ENCODE measurements at regions not wholly inside any gene's neighbourhood (a gene's known extent, or its start where the extent isn't known, plus 50 kb on each side); places are given as distances from the start of the nearest gene placed in this dataset.

DNA sequence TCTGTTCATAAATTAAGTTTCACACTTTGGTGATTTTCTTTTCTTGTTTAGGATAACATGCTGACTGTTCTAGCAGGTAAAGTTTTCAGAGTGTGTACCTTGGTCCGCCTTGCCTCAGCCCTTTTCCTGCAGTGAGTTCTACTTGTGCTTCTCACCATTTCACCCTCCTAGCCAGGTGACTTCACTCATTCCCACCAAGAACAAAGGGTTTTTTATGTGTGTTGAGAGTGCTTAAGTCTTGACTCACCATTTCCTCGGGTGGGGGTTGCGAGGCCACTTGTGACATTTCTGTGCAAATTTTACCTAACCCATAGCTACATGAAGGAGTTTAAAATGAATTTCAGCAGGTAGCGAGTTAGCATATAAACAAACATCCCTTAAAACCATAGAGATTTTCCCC, 81.4 kb downstream of the C3orf38 start:
- TF ChIP-seq GATA3 (IDR thresholded peaks at IDR 0.05; ENCODE audit: borderline replicate concordance) (no peak), FOXS1 (CRISPR knock-in tag; IDR thresholded peaks at IDR 0.05) (no peak), JUN (IDR thresholded peaks at IDR 0.05) (no peak), EP300 (IDR thresholded peaks at IDR 0.05) (no peak), HOXB5 (CRISPR knock-in tag; IDR thresholded peaks at IDR 0.05) (no peak), NPAS2 (CRISPR knock-in tag; IDR thresholded peaks at IDR 0.05; ENCODE audit: borderline replicate concordance) (no peak), RAD21 (conservative IDR thresholded peaks at IDR 0.05 in 1 of 2, IDR thresholded peaks at IDR 0.05 in 1 of 2) (no peak), POLR2A (IDR thresholded peaks at IDR 0.05; ENCODE audit: low read length) (no peak), ZSCAN20 (CRISPR knock-in tag; IDR thresholded peaks at IDR 0.05) (no peak), RCOR1 (IDR thresholded peaks at IDR 0.05; ENCODE audit: low read depth, low read length) (no peak)
- TF ChIP-seq, protein P1, sequence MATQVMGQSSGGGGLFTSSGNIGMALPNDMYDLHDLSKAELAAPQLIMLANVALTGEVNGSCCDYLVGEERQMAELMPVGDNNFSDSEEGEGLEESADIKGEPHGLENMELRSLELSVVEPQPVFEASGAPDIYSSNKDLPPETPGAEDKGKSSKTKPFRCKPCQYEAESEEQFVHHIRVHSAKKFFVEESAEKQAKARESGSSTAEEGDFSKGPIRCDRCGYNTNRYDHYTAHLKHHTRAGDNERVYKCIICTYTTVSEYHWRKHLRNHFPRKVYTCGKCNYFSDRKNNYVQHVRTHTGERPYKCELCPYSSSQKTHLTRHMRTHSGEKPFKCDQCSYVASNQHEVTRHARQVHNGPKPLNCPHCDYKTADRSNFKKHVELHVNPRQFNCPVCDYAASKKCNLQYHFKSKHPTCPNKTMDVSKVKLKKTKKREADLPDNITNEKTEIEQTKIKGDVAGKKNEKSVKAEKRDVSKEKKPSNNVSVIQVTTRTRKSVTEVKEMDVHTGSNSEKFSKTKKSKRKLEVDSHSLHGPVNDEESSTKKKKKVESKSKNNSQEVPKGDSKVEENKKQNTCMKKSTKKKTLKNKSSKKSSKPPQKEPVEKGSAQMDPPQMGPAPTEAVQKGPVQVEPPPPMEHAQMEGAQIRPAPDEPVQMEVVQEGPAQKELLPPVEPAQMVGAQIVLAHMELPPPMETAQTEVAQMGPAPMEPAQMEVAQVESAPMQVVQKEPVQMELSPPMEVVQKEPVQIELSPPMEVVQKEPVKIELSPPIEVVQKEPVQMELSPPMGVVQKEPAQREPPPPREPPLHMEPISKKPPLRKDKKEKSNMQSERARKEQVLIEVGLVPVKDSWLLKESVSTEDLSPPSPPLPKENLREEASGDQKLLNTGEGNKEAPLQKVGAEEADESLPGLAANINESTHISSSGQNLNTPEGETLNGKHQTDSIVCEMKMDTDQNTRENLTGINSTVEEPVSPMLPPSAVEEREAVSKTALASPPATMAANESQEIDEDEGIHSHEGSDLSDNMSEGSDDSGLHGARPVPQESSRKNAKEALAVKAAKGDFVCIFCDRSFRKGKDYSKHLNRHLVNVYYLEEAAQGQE (IDR thresholded peaks at IDR 0.05) = no peak
- TF ChIP-seq, protein P2, sequence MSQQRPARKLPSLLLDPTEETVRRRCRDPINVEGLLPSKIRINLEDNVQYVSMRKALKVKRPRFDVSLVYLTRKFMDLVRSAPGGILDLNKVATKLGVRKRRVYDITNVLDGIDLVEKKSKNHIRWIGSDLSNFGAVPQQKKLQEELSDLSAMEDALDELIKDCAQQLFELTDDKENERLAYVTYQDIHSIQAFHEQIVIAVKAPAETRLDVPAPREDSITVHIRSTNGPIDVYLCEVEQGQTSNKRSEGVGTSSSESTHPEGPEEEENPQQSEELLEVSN (IDR thresholded peaks at IDR 0.05; ENCODE audit: borderline replicate concordance, low read depth) = no peak
- TF ChIP-seq, protein P3, sequence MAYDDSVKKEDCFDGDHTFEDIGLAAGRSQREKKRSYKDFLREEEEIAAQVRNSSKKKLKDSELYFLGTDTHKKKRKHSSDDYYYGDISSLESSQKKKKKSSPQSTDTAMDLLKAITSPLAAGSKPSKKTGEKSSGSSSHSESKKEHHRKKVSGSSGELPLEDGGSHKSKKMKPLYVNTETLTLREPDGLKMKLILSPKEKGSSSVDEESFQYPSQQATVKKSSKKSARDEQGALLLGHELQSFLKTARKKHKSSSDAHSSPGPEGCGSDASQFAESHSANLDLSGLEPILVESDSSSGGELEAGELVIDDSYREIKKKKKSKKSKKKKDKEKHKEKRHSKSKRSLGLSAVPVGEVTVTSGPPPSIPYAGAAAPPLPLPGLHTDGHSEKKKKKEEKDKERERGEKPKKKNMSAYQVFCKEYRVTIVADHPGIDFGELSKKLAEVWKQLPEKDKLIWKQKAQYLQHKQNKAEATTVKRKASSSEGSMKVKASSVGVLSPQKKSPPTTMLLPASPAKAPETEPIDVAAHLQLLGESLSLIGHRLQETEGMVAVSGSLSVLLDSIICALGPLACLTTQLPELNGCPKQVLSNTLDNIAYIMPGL (CRISPR knock-in tag; IDR thresholded peaks at IDR 0.05; ENCODE audit: borderline replicate concordance) = no peak
- TF ChIP-seq, protein P4, sequence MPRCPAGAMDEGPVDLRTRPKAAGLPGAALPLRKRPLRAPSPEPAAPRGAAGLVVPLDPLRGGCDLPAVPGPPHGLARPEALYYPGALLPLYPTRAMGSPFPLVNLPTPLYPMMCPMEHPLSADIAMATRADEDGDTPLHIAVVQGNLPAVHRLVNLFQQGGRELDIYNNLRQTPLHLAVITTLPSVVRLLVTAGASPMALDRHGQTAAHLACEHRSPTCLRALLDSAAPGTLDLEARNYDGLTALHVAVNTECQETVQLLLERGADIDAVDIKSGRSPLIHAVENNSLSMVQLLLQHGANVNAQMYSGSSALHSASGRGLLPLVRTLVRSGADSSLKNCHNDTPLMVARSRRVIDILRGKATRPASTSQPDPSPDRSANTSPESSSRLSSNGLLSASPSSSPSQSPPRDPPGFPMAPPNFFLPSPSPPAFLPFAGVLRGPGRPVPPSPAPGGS (IDR thresholded peaks at IDR 0.05) = no peak
- TF ChIP-seq, protein P5, sequence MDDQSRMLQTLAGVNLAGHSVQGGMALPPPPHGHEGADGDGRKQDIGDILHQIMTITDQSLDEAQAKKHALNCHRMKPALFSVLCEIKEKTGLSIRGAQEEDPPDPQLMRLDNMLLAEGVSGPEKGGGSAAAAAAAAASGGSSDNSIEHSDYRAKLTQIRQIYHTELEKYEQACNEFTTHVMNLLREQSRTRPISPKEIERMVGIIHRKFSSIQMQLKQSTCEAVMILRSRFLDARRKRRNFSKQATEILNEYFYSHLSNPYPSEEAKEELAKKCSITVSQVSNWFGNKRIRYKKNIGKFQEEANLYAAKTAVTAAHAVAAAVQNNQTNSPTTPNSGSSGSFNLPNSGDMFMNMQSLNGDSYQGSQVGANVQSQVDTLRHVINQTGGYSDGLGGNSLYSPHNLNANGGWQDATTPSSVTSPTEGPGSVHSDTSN (IDR thresholded peaks at IDR 0.05) = no peak
- TF ChIP-seq, protein P6, sequence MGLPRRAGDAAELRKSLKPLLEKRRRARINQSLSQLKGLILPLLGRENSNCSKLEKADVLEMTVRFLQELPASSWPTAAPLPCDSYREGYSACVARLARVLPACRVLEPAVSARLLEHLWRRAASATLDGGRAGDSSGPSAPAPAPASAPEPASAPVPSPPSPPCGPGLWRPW (IDR thresholded peaks at IDR 0.05) = no peak
- FAIRE-seq (no peak), ATAC-seq (no peak)

DNA sequence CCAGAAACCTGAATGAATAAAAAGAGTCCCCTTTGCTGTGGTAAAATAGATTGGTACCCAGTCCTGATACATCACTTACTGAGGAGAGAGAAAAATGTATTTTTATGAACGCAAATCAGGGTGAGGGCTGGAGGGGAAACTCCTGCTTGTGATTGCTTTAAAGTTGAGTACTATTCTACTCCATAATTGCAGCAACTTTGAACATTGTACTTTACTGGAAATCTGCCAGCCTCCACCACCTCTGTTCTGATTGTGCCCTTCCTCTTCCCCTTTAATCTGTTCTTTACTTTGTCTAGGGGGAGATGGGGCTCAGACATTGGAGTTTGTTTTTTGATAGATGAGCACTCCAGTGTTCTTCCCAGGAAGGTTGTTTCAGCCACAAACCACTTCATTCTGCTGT, 81.9 kb downstream of the C3orf38 start:
- no peak for DNase-seq (ENCODE audit: low read depth in 1 of 2, low spot score in 1 of 2)
- no peak for FAIRE-seq
- POLR2A ChIA-PET = no interaction called here

More for the DNA sequence above, 81.4 kb downstream of the C3orf38 start:
- no peak for DNase-seq (ENCODE audit: low read depth in 1 of 2, low spot score in 1 of 2)
- 33% methylated on average over 4 of the region's 4 CpGs for WGBS (ENCODE audit: missing lambda C conversion rate)
- no peak overlapping the region for H3K4me3 ChIP-seq
- no peaks in the 10 kb centered on the region for H3K4me1 ChIP-seq
- ChIA-PET CTCF (no interaction called here), POLR2A (no interaction called here)
- H3K9me3 ChIP-seq = no peaks in the 10 kb centered on the region
- H3K4me2 ChIP-seq = no peak overlapping the region
- no peak overlapping the region for H3K27ac ChIP-seq

More for the DNA sequence above, 81.9 kb downstream of the C3orf38 start:
- H3K27ac ChIP-seq = no peak overlapping the region
- no peaks in the 10 kb centered on the region for H3K9me3 ChIP-seq
- TF ChIP-seq, protein P1 (IDR thresholded peaks at IDR 0.05) = no peak
- TF ChIP-seq ZC3H11A (IDR thresholded peaks at IDR 0.05) (no peak), CEBPB (IDR thresholded peaks at IDR 0.05) (no peak), SREBF2 (IDR thresholded peaks at IDR 0.05) (no peak)
- H3K4me3 ChIP-seq = no peak overlapping the region
- WGBS (ENCODE audit: missing lambda C conversion rate) = 19% methylated on average over 1 of the region's 1 CpG
- H3K4me2 ChIP-seq = no peak overlapping the region
- CTCF ChIA-PET = no interaction called here
- no peak for ATAC-seq
- H3K4me1 ChIP-seq = no peaks in the 10 kb centered on the region
